A673 (cell line): ENCODE measurements at regions not wholly inside any gene's neighbourhood (a gene's known extent, or its start where the extent isn't known, plus 50 kb on each side); places are given as distances from the start of the nearest gene placed in this dataset.

Source experiments
- EZH2 ChIP-seq: fragments of 200-600 bp; sonication (generic); IDR thresholded peaks from 2 replicates; pipeline ENCODE4 v1.6.1; 2017; ENCODE audit warnings: borderline replicate concordance, low read depth, mild to moderate bottlenecking, mixed read lengths, antibody characterized with exemption, low read length; ENCODE audit not compliant: poor library complexity, severe bottlenecking
- TF ChIP-seq, protein P1 (sequence below): fragments of 300-800, 200-600 bp; sonication (generic); conservative IDR thresholded peaks from 2 replicates; pipeline ENCODE4 v1.5.1; 2017; ENCODE audit warnings: low read depth, mild to moderate bottlenecking, antibody characterized with exemption, low read length, moderate library complexity, mixed read lengths

DNA sequence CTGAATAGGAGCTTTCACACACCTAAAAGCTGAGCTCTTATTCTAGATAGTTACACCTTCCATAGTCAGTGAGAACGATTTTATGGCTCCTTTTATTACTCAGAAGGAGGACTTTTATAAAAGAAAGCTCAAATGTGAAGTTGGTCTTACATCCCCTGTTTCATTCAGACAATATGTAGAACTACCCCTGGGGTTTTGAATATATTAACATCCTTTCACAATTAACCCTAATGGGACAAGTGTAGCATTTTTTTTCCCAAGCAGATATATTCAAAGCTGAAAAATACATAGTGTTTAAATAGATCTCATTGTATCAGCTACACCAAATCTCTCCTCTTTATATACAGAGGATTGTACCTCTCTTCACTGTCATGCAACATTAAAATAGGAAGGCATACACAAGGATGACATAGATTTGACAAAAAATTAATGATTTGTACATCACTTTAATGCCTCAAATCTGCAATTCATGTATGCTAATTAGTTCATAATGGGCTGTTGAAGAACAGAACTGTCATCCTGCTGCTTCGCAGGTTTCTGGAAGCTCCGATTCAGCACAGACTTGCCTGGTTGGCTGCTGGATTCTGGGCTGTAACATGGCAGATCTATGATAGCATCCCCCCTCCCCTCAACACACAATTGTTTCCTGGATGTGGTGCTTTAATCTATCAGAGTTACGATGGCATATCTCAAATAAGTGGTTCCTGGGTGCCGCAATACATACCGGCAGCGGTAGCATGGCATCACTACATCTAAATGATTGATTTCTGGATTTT, 129.7 kb upstream of the PARD3B start:
- TF ChIP-seq, protein P1, sequence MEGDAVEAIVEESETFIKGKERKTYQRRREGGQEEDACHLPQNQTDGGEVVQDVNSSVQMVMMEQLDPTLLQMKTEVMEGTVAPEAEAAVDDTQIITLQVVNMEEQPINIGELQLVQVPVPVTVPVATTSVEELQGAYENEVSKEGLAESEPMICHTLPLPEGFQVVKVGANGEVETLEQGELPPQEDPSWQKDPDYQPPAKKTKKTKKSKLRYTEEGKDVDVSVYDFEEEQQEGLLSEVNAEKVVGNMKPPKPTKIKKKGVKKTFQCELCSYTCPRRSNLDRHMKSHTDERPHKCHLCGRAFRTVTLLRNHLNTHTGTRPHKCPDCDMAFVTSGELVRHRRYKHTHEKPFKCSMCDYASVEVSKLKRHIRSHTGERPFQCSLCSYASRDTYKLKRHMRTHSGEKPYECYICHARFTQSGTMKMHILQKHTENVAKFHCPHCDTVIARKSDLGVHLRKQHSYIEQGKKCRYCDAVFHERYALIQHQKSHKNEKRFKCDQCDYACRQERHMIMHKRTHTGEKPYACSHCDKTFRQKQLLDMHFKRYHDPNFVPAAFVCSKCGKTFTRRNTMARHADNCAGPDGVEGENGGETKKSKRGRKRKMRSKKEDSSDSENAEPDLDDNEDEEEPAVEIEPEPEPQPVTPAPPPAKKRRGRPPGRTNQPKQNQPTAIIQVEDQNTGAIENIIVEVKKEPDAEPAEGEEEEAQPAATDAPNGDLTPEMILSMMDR, result no peak
- TF ChIP-seq EZH2, result no peak
